Loucy (cell line): ENCODE measurements at regions not wholly inside any gene's neighbourhood (a gene's known extent, or its start where the extent isn't known, plus 50 kb on each side); places are given as distances from the start of the nearest gene placed in this dataset.

Experiments used
- H2AFZ ChIP-seq: fragments of 200-600 bp; sonication (generic); 2 replicates; pipeline ENCODE4 v1.6.0; 2016; ENCODE audit warnings: antibody characterized with exemption, mild to moderate bottlenecking, low read length, moderate library complexity
- H3F3A ChIP-seq: fragments of 200-600 bp; 2 replicates; pipeline ENCODE4 v1.6.0; 2016; ENCODE audit warnings: antibody characterized with exemption, low read depth, mild to moderate bottlenecking
- H3K27me3 ChIP-seq: fragments of 200-600 bp; sonication (generic); 2 replicates; pipeline ENCODE4 v1.6.1; 2014; ENCODE audit warnings: low read length, mild to moderate bottlenecking; ENCODE audit not compliant: insufficient read depth, poor library complexity, severe bottlenecking
- H3K36me3 ChIP-seq: fragments of 200-600 bp; sonication (generic); 2 replicates; pipeline ENCODE4 v1.6.1; 2016; ENCODE audit warnings: low read length; ENCODE audit not compliant: insufficient read depth
- H3K4me1 ChIP-seq: fragments of 200-600 bp; sonication (generic); 2 replicates; pipeline ENCODE4 v1.5.1; 2014; ENCODE audit warnings: low read length, mild to moderate bottlenecking; ENCODE audit not compliant: insufficient read depth, poor library complexity, severe bottlenecking
- H3K4me2 ChIP-seq: fragments of 200-600 bp; sonication (generic); 2 replicates; pipeline ENCODE4 v1.6.0; 2014; ENCODE audit warnings: antibody characterized with exemption, low read length, low read depth, mild to moderate bottlenecking; ENCODE audit not compliant: poor library complexity, severe bottlenecking
- H3K4me3 ChIP-seq: fragments of 200-600 bp; sonication (generic); 2 replicates; pipeline ENCODE4 v1.5.1; 2014; ENCODE audit warnings: low read length, mild to moderate bottlenecking, mixed read lengths; ENCODE audit not compliant: poor library complexity, severe bottlenecking
- H3K79me2 ChIP-seq: fragments of 200-600 bp; sonication (generic); 2 replicates; pipeline ENCODE4 v1.6.1; 2014; ENCODE audit warnings: low read length; ENCODE audit not compliant: insufficient read depth
- H3K9ac ChIP-seq: fragments of 200-600 bp; sonication (generic); 2 replicates; pipeline ENCODE4 v1.6.0; 2014; ENCODE audit warnings: mild to moderate bottlenecking, low read depth, low read length, moderate library complexity; ENCODE audit not compliant: poor library complexity, severe bottlenecking
- H3K9me2 ChIP-seq: fragments of 200-600 bp; sonication (generic); replicated peaks from 2 replicates; pipeline ENCODE4 v1.6.1; 2016; ENCODE audit warnings: low read depth, low read length, mixed read lengths
- H3K9me3 ChIP-seq: fragments of 200-600 bp; sonication (generic); 2 replicates; pipeline ENCODE4 v1.6.1; 2014; ENCODE audit warnings: mild to moderate bottlenecking, antibody characterized with exemption, low read length, low read depth; ENCODE audit not compliant: insufficient read depth
- H4K20me1 ChIP-seq: fragments of 200-600 bp; sonication (generic); 2 replicates; pipeline ENCODE4 v1.6.0; 2014; ENCODE audit warnings: antibody characterized with exemption, low read length, mild to moderate bottlenecking; ENCODE audit not compliant: insufficient read depth, poor library complexity, severe bottlenecking
- EZH2phosphoT487 ChIP-seq: fragments of 200-600 bp; IDR thresholded peaks from 2 replicates; pipeline ENCODE4 v1.6.1; 2018; ENCODE audit warnings: antibody characterized with exemption, mild to moderate bottlenecking, moderate library complexity, borderline replicate concordance
- TF ChIP-seq, protein P1 (sequence below): fragments of 200-600 bp; sonication (generic); conservative IDR thresholded peaks from 2 replicates; pipeline ENCODE4 v1.5.1; 2014; ENCODE audit warnings: mild to moderate bottlenecking, antibody characterized with exemption, low read length

DNA sequence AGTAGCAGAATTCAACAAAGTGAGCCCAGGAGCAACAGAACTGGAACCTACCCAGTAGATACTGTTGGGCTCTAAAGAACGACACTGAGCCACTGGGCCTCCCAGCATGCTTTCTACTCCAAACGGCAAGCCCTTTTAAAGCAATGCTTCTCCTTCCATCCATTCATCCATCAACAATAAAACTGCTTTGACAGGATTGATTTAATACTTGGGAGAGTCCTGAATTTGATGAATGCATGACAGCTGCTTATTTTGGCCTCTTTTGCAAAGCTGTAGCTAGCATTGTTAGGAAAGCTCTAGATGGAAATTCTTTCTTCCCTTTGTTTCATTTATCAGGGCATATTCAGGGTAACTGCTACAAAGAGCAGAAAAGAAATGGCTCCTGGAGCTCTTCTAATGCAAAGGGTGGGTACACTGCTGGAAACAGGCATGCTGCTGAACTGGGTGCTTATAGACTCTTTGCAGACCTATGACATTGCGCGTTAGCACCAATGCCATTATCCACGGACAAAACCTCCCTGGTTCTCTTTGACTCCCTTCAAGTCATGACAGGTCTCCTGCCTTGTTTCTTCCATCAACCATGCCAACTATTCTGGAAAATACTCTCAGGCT, 138.4 kb upstream of the HNRNPA3 start:
- H3K4me3 ChIP-seq, result no peak overlapping the region
- no peaks in the 10 kb centered on the region for H3K9me2 ChIP-seq

DNA sequence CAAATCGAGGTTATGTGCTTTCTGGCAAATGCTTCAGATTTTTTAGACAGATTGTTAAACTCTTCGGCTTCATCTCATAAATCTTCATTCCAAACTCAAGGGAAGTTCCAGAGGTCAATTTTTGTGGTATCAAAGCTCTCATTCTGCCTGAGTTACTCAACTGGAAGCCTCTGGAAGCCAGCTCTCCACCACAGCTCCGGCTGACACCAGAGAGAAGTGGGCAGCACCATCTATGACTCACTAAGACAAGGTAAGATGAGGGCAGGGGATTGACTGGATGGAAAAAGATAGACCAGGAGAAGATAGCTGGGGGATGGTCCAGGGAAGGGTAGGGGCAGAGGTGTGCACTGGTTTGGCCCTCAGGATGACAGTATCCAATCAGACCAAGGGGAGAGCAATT, 137.3 kb upstream of the HNRNPA3 start:
- H2AFZ ChIP-seq, result peak overlapping the region; percentile 69
- no peaks in the 10 kb centered on the region for H3F3A ChIP-seq
- H3K4me2 ChIP-seq, result no peak overlapping the region
- H3K9ac ChIP-seq, result no peak overlapping the region
- H3K4me3 ChIP-seq, result no peak overlapping the region
- peaks cover 12% of the 10 kb centered on the region for H3K4me1 ChIP-seq
- no peaks in the 10 kb centered on the region for H3K27me3 ChIP-seq
- H3K9me2 ChIP-seq, result no peaks in the 10 kb centered on the region
- no peaks in the 10 kb centered on the region for H3K9me3 ChIP-seq
- H4K20me1 ChIP-seq, result no peaks in the 10 kb centered on the region
- TF ChIP-seq EZH2phosphoT487, result no peak
- TF ChIP-seq, protein P1, sequence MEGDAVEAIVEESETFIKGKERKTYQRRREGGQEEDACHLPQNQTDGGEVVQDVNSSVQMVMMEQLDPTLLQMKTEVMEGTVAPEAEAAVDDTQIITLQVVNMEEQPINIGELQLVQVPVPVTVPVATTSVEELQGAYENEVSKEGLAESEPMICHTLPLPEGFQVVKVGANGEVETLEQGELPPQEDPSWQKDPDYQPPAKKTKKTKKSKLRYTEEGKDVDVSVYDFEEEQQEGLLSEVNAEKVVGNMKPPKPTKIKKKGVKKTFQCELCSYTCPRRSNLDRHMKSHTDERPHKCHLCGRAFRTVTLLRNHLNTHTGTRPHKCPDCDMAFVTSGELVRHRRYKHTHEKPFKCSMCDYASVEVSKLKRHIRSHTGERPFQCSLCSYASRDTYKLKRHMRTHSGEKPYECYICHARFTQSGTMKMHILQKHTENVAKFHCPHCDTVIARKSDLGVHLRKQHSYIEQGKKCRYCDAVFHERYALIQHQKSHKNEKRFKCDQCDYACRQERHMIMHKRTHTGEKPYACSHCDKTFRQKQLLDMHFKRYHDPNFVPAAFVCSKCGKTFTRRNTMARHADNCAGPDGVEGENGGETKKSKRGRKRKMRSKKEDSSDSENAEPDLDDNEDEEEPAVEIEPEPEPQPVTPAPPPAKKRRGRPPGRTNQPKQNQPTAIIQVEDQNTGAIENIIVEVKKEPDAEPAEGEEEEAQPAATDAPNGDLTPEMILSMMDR, result no peak
- H3K36me3 ChIP-seq, result no peaks in the 10 kb centered on the region
- no peaks in the 10 kb centered on the region for H3K79me2 ChIP-seq

More for the DNA sequence above, 138.4 kb upstream of the HNRNPA3 start:
- H3K4me2 ChIP-seq, result no peak overlapping the region
- no peaks in the 10 kb centered on the region for H3K27me3 ChIP-seq
- H3K4me1 ChIP-seq, result peaks cover 12% of the 10 kb centered on the region
- H2AFZ ChIP-seq, result 0 out of 2 replicates have a peak overlapping the region, but pooled peaks have one; percentile 19
- no peaks in the 10 kb centered on the region for H3K79me2 ChIP-seq
- no peaks in the 10 kb centered on the region for H3K9me3 ChIP-seq
- no peaks in the 10 kb centered on the region for H3F3A ChIP-seq
- H4K20me1 ChIP-seq, result no peaks in the 10 kb centered on the region
- H3K36me3 ChIP-seq, result no peaks in the 10 kb centered on the region
- TF ChIP-seq EZH2phosphoT487, result no peak
- no peak overlapping the region for H3K9ac ChIP-seq

DNA sequence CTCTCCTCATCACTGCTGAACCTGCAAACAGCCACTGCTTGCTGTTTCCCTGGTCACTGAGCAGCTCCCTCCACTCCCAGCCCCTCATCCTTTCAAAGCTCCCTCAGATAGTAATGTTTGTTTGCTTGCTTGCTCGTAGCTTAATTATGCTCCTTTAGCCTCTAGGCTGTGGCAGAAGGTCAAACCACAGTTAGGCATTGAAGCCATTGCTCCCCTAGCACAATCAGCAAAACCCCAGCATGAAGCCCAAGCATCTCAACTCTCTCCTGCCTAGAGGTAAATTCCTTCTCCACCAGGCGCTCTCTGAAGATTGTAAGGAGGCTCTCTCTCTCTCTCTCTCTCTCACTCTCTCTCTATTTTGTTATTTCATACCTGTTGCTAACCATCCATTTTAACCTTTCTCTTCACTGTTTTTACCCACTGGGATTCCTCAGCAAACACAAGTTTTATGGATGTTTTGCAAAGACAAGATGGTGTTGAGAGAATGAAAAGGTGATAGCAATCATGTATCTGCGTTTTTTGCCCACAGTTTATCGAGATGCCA, 135.9 kb upstream of the HNRNPA3 start:
- Histone ChIP-seq H3K9me3 (no peaks in the 10 kb centered on the region), H3K79me2 (no peaks in the 10 kb centered on the region), H3K4me2 (no peak overlapping the region), H3K9me2 (no peaks in the 10 kb centered on the region), H4K20me1 (no peaks in the 10 kb centered on the region), H3K9ac (no peak overlapping the region), H3K4me1 (peaks cover 12% of the 10 kb centered on the region), H3K4me3 (no peak overlapping the region), H3K36me3 (no peaks in the 10 kb centered on the region), H2AFZ (no peak overlapping the region), H3K27me3 (no peaks in the 10 kb centered on the region), H3F3A (no peaks in the 10 kb centered on the region)
- TF ChIP-seq, protein P1, result no peak
- TF ChIP-seq EZH2phosphoT487, result no peak

DNA sequence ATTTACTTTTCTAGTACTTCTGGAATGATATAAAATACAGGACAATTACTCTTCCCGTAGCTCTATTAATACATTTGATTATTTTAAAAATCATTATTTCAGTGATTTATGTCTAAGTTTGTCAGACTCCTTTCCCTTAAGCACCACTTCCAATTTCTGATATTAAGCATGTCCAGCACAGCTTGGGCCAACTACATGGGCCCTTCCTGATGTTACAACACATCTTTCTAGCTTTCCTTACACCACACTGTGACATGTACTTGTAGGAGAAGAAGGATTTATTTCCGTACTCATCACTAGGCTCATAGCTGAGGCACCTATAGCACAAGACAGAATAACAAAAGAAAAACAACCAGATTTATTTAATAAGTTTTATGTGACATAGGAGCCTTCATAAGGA, 134.8 kb upstream of the HNRNPA3 start:
- Histone ChIP-seq H3K9me2 (no peaks in the 10 kb centered on the region), H3K9me3 (no peaks in the 10 kb centered on the region), H3K4me3 (no peak overlapping the region), H3K27me3 (no peaks in the 10 kb centered on the region), H2AFZ (no peak overlapping the region), H3K9ac (no peak overlapping the region), H3K4me2 (no peak overlapping the region), H3F3A (no peaks in the 10 kb centered on the region), H3K4me1 (peaks cover 12% of the 10 kb centered on the region), H3K36me3 (no peaks in the 10 kb centered on the region), H3K79me2 (no peaks in the 10 kb centered on the region), H4K20me1 (no peaks in the 10 kb centered on the region)
- TF ChIP-seq, protein P1, result no peak
- TF ChIP-seq EZH2phosphoT487, result no peak
